ENCODE measurements at regions not wholly inside any gene's neighbourhood (a gene's known extent, or its start where the extent isn't known, plus 50 kb on each side); places are given as distances from the start of the nearest gene placed in this dataset.

DNA sequence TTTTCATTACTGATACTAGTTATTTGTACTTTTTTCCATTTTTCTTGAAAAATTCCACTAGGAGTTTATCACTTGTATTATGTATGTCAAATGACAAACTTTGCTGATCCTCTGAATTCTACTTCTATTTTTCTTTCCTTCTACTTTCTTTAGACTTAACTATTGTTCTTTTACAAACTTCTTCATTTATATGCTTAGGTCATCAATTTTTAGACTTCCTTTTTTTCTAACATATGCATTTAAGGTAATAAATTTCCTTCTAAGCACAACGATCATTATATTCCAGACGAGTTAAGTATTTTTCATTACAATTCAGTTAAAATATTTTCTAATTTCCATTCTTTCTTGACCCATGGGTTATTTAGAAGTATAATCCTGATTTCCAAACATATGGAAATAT lies 240.8 kb downstream of the NHLRC3 start:
- TF ChIP-seq CTCF (IDR thresholded peaks at IDR 0.05; ENCODE audit: insufficient read depth, low read length, poor library complexity, severe bottlenecking) (no peak), EZH2phosphoT487 (conservative IDR thresholded peaks at IDR 0.05; ENCODE audit: low read length) (no peak)

Data from SU-DHL-6 (cell line).